SK-N-SH (cell line): ENCODE measurements at regions not wholly inside any gene's neighbourhood (a gene's known extent, or its start where the extent isn't known, plus 50 kb on each side); places are given as distances from the start of the nearest gene placed in this dataset.

Experiments used
- CTCF ChIA-PET: fragments of 300-600, 350-600 bp; formaldehyde crosslinking; extraction: SDS; loops from one replicate; lab custom pipeline; 2021; lab: Yijun Ruan, JAX
- POLR2A ChIA-PET: fragments of 350-600 bp; sonication (Branson Sonifier 250); formaldehyde crosslinking; extraction: SDS; loops from one replicate; lab custom pipeline; 2020; ENCODE audit warnings: antibody characterized with exemption, inconsistent platforms; lab: Yijun Ruan, JAX
- DNase-seq: peaks from one replicate; pipeline ENCODE4 v3.0.0; 2012
- H2AFZ ChIP-seq: fragments of 200-600 bp; sonication (generic); 2 replicates; pipeline ENCODE4 v1.8.1; 2016; ENCODE audit warnings: antibody characterized with exemption, mild to moderate bottlenecking, low read depth
- H3F3A ChIP-seq: fragments of 200-600 bp; sonication (generic); replicated peaks from 2 replicates; pipeline ENCODE3; 2016; ENCODE audit warnings: antibody characterized with exemption, mild to moderate bottlenecking; ENCODE audit not compliant: insufficient read depth
- H3K27ac ChIP-seq, 2 experiments: fragments of 200-500 bp in 1 of 2; fragments of 200-600 bp in 1 of 2; sonication (Bioruptor generic) in 1 of 2; sonication (generic), shearing (Covaris generic) in 1 of 2; 2 replicates each; pipeline versions ENCODE4 v1.5.1 to v1.6.1; 2014 to 2016; ENCODE audit warnings: low read depth in 2 of 2, inconsistent platforms in 1 of 2, low read length in 1 of 2, mild to moderate bottlenecking in 1 of 2, mixed read lengths in 1 of 2
- H3K27me3 ChIP-seq: fragments of 200-600 bp; sonication (generic), shearing (Covaris generic); 2 replicates; pipeline ENCODE4 v1.6.1; 2016; ENCODE audit warnings: mixed run types; ENCODE audit not compliant: insufficient read depth
- H3K36me3 ChIP-seq, 2 experiments: fragments of 200-500 bp in 1 of 2; fragments of 200-600 bp in 1 of 2; sonication (Bioruptor generic) in 1 of 2; sonication (generic) in 1 of 2; replicated peaks in 1 of 2; 2 replicates each; pipeline versions ENCODE3 to v1.5.1; 2014 to 2016; ENCODE audit warnings: low read length in 1 of 2, mild to moderate bottlenecking in 1 of 2; ENCODE audit not compliant: insufficient read depth in 2 of 2, control insufficient read depth in 1 of 2
- H3K4me1 ChIP-seq, 2 experiments: fragments of 200-500 bp in 1 of 2; fragments of 200-600 bp in 1 of 2; sonication (Bioruptor generic) in 1 of 2; sonication (generic), shearing (Covaris generic) in 1 of 2; 2 replicates each; pipeline versions ENCODE4 v1.5.1 to v1.6.1; 2014 to 2016; ENCODE audit warnings: low read depth in 1 of 2, low read length in 1 of 2, mixed run types in 1 of 2; ENCODE audit not compliant: insufficient read depth in 2 of 2, control insufficient read depth in 1 of 2
- H3K4me2 ChIP-seq: fragments of 200-600 bp; sonication (generic), shearing (Covaris generic); 2 replicates; pipeline ENCODE4 v1.6.1; 2017; ENCODE audit warnings: mixed run types
- H3K4me3 ChIP-seq, 2 experiments: fragments of 200-500 bp in 1 of 2; fragments of 200-600 bp in 1 of 2; sonication (Bioruptor generic) in 1 of 2; sonication (generic), shearing (Covaris generic) in 1 of 2; 2 replicates each; pipeline versions ENCODE4 v1.5.1 to v1.8.1; 2014 to 2016; ENCODE audit warnings: low read depth in 2 of 2, inconsistent platforms in 1 of 2, low read length in 1 of 2, mild to moderate bottlenecking in 1 of 2, mixed read lengths in 1 of 2, moderate library complexity in 1 of 2
- H3K79me2 ChIP-seq: fragments of 200-600 bp; sonication (generic); 2 replicates; pipeline ENCODE4 v1.8.1; 2017; ENCODE audit warnings: mild to moderate bottlenecking; ENCODE audit not compliant: insufficient read depth
- H3K9ac ChIP-seq: fragments of 200-600 bp; sonication (generic); 2 replicates; pipeline ENCODE4 v1.6.1; 2017; ENCODE audit warnings: mixed run types
- H3K9me2 ChIP-seq: fragments of 200-600 bp; sonication (generic); 2 replicates; pipeline ENCODE4 v1.6.1; 2017; ENCODE audit warnings: mixed run types
- H3K9me3 ChIP-seq: fragments of 200-600 bp; sonication (generic); 2 replicates; pipeline ENCODE4 v1.6.1; 2017; ENCODE audit warnings: mixed run types, mild to moderate bottlenecking, moderate library complexity
- H4K20me1 ChIP-seq: fragments of 200-600 bp; sonication (generic); 2 replicates; pipeline ENCODE4 v1.6.1; 2017; ENCODE audit warnings: mild to moderate bottlenecking, mixed run types; ENCODE audit not compliant: insufficient read depth
- CHD2 ChIP-seq: fragments of 150-350 bp; IDR thresholded peaks from 2 replicates; pipeline ENCODE4 v1.6.1; 2018; ENCODE audit warnings: low read length; ENCODE audit not compliant: partially characterized antibody
- ELF1 ChIP-seq: IDR thresholded peaks from 2 replicates; pipeline ENCODE4 v1.4.0; 2012
- FOXM1 ChIP-seq: IDR thresholded peaks from 2 replicates; pipeline ENCODE4 v1.4.0; 2012; ENCODE audit warnings: low read depth, mild to moderate bottlenecking
- GABPA ChIP-seq: IDR thresholded peaks from 2 replicates; pipeline ENCODE4 v1.4.0; 2012; ENCODE audit warnings: low read depth, mild to moderate bottlenecking
- MEF2A ChIP-seq: IDR thresholded peaks from 2 replicates; pipeline ENCODE4 v1.4.0; 2012; ENCODE audit warnings: low read depth, borderline replicate concordance
- MXI1 ChIP-seq: IDR thresholded peaks from 2 replicates; pipeline ENCODE4 v1.6.1; 2012; ENCODE audit warnings: mild to moderate bottlenecking, low read depth, low read length, improper control_type of control experiment
- NFIC ChIP-seq: IDR thresholded peaks from 2 replicates; pipeline ENCODE4 v1.4.0; 2012; ENCODE audit warnings: borderline replicate concordance
- NRF1 ChIP-seq: IDR thresholded peaks from 2 replicates; pipeline ENCODE4 v1.6.1; 2012; ENCODE audit warnings: low read depth, mild to moderate bottlenecking, low read length
- RFX5 ChIP-seq: IDR thresholded peaks from 2 replicates; pipeline ENCODE4 v1.6.1; 2012; ENCODE audit warnings: mild to moderate bottlenecking, improper control_type of control experiment, low read length
- SMC3 ChIP-seq: IDR thresholded peaks from 2 replicates; pipeline ENCODE4 v1.6.1; 2012; ENCODE audit warnings: low read depth, low read length, improper control_type of control experiment
- TAF1 ChIP-seq: IDR thresholded peaks from 2 replicates; pipeline ENCODE4 v1.6.1; 2012; ENCODE audit warnings: low read depth, mild to moderate bottlenecking, low read length, moderate library complexity, borderline replicate concordance
- TCF12 ChIP-seq: IDR thresholded peaks from 2 replicates; pipeline ENCODE4 v1.4.0; 2012
- YY1 ChIP-seq: IDR thresholded peaks from 2 replicates; pipeline ENCODE4 v1.4.0; 2012; ENCODE audit warnings: low read depth, mild to moderate bottlenecking
- WGBS: methylation state at CpG from one replicate; pipeline ENCODE4 v1.1.6; 2017; ENCODE audit warnings: low lambda C conversion rate; 5-methylcytosine and 5-hydroxymethylcytosine counted together
- TF ChIP-seq, protein P1 (sequence below): fragments of 150-350 bp; IDR thresholded peaks from 2 replicates; pipeline ENCODE4 v1.6.1; 2017; ENCODE audit warnings: antibody characterized with exemption, low read length, low read depth, borderline replicate concordance
- TF ChIP-seq, protein P2 (sequence below): IDR thresholded peaks from 2 replicates; pipeline ENCODE4; 2012
- TF ChIP-seq, protein P3 (sequence below): IDR thresholded peaks from 2 replicates; pipeline ENCODE4 v1.4.0; 2012; ENCODE audit warnings: low read depth, borderline replicate concordance
- TF ChIP-seq, protein P4 (sequence below): IDR thresholded peaks from 2 replicates; pipeline ENCODE4 v1.6.1; 2012; ENCODE audit warnings: mild to moderate bottlenecking, low read depth, low read length, moderate library complexity

DNA sequence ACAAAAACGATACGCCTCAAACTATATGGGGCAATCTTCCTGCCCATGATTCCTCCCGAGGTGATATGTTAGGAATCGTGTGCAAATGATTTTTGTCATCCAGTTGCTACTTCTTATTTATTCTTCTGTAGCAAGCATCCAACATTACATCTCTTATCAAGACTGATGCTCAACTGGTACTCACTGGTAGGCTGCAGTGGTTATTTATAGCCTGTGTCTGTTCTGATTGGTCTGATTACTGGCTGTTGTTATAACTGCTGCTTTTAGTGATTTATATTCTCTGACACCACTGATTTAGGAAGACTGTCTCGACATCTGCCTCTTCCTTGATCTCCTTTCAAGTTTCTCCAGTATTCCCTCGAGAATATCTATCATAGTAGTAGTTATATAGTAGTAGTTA, 165.8 kb downstream of the LARP7 start (continued):
- TF ChIP-seq, protein P1, sequence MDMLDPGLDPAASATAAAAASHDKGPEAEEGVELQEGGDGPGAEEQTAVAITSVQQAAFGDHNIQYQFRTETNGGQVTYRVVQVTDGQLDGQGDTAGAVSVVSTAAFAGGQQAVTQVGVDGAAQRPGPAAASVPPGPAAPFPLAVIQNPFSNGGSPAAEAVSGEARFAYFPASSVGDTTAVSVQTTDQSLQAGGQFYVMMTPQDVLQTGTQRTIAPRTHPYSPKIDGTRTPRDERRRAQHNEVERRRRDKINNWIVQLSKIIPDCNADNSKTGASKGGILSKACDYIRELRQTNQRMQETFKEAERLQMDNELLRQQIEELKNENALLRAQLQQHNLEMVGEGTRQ = no peak
- no peak for TF ChIP-seq TCF12
- TF ChIP-seq YY1 = no peak
- TF ChIP-seq SMC3 = no peak
- TF ChIP-seq RFX5 = no peak
- no peak for TF ChIP-seq NRF1
- TF ChIP-seq, protein P2, sequence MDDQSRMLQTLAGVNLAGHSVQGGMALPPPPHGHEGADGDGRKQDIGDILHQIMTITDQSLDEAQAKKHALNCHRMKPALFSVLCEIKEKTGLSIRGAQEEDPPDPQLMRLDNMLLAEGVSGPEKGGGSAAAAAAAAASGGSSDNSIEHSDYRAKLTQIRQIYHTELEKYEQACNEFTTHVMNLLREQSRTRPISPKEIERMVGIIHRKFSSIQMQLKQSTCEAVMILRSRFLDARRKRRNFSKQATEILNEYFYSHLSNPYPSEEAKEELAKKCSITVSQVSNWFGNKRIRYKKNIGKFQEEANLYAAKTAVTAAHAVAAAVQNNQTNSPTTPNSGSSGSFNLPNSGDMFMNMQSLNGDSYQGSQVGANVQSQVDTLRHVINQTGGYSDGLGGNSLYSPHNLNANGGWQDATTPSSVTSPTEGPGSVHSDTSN = no peak
- TF ChIP-seq FOXM1 = no peak

DNA sequence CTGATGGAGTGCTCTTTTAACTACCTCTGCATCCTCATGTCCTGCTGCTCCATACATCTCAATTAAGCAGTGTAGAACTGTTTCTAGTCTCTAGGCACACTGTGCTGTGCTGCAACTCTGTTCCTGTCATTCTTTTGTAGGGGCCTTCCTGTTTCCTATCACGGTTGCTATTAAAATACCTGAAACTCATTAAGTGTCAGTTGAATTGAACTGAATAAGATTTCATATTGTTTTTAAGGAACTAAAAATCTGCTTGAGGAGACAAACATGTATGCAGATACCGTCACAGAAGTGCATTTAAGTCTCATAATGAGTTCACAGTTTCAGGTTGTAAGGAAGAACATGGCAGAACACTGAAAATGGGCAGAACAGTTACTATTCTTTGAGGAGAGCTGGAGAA, 170.1 kb downstream of the LARP7 start:
- no peaks in the 10 kb centered on the region for H3F3A ChIP-seq
- WGBS = 85% methylated on average over 2 of the region's 2 CpGs
- H3K27ac ChIP-seq = no peak overlapping the region
- no peak for DNase-seq
- H3K9me2 ChIP-seq = no peaks in the 10 kb centered on the region
- no peaks in the 10 kb centered on the region for H3K36me3 ChIP-seq
- ChIA-PET CTCF (no interaction called here), POLR2A (no interaction called here)
- no peak overlapping the region for H3K9ac ChIP-seq
- no peak for TF ChIP-seq GABPA
- TF ChIP-seq MEF2A = no peak
- no peak for TF ChIP-seq CHD2
- TF ChIP-seq MXI1 = no peak
- TF ChIP-seq, protein P3, sequence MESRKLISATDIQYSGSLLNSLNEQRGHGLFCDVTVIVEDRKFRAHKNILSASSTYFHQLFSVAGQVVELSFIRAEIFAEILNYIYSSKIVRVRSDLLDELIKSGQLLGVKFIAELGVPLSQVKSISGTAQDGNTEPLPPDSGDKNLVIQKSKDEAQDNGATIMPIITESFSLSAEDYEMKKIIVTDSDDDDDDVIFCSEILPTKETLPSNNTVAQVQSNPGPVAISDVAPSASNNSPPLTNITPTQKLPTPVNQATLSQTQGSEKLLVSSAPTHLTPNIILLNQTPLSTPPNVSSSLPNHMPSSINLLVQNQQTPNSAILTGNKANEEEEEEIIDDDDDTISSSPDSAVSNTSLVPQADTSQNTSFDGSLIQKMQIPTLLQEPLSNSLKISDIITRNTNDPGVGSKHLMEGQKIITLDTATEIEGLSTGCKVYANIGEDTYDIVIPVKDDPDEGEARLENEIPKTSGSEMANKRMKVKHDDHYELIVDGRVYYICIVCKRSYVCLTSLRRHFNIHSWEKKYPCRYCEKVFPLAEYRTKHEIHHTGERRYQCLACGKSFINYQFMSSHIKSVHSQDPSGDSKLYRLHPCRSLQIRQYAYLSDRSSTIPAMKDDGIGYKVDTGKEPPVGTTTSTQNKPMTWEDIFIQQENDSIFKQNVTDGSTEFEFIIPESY = no peak
- H3K4me1 ChIP-seq = no peaks in the 10 kb centered on the region
- no peaks in the 10 kb centered on the region for H3K27me3 ChIP-seq
- H2AFZ ChIP-seq = no peak overlapping the region
- H3K4me3 ChIP-seq = no peak overlapping the region
- H4K20me1 ChIP-seq = no peaks in the 10 kb centered on the region
- H3K4me2 ChIP-seq = no peak overlapping the region
- H3K9me3 ChIP-seq = no peaks in the 10 kb centered on the region
- no peaks in the 10 kb centered on the region for H3K79me2 ChIP-seq

DNA sequence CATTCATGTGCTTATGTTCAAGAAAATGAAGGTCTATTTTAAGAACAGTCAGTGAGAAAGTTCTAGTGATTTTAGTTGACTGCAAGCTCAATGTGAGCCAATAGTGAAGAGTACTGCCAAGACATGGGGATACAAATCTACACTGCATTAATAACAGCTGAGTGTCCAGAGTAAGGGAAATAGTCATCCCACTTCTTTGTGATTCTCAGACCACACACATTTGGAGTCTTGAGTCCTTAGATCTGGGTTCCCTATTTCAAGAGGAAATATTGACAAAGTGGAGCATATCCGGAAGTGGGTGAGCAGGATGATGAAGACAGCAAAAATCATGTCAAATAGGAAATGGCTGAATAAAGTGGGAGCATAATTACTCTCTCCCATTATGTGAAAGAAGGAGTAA, 171.1 kb downstream of the LARP7 start:
- POLR2A ChIA-PET = no interaction called here
- no peak for DNase-seq
- Histone ChIP-seq H3F3A (no peaks in the 10 kb centered on the region), H3K9me2 (no peaks in the 10 kb centered on the region), H3K9ac (no peak overlapping the region), H3K79me2 (no peaks in the 10 kb centered on the region)
- TF ChIP-seq, protein P4, sequence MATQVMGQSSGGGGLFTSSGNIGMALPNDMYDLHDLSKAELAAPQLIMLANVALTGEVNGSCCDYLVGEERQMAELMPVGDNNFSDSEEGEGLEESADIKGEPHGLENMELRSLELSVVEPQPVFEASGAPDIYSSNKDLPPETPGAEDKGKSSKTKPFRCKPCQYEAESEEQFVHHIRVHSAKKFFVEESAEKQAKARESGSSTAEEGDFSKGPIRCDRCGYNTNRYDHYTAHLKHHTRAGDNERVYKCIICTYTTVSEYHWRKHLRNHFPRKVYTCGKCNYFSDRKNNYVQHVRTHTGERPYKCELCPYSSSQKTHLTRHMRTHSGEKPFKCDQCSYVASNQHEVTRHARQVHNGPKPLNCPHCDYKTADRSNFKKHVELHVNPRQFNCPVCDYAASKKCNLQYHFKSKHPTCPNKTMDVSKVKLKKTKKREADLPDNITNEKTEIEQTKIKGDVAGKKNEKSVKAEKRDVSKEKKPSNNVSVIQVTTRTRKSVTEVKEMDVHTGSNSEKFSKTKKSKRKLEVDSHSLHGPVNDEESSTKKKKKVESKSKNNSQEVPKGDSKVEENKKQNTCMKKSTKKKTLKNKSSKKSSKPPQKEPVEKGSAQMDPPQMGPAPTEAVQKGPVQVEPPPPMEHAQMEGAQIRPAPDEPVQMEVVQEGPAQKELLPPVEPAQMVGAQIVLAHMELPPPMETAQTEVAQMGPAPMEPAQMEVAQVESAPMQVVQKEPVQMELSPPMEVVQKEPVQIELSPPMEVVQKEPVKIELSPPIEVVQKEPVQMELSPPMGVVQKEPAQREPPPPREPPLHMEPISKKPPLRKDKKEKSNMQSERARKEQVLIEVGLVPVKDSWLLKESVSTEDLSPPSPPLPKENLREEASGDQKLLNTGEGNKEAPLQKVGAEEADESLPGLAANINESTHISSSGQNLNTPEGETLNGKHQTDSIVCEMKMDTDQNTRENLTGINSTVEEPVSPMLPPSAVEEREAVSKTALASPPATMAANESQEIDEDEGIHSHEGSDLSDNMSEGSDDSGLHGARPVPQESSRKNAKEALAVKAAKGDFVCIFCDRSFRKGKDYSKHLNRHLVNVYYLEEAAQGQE = no peak
- TF ChIP-seq NFIC = no peak
- TF ChIP-seq, protein P2 = no peak
- no peak for TF ChIP-seq ELF1
- TF ChIP-seq TAF1 = no peak
- TF ChIP-seq, all 33 proteins: peak for 0
- no peaks in the 10 kb centered on the region for H3K4me1 ChIP-seq
- H3K36me3 ChIP-seq = no peaks in the 10 kb centered on the region
- no peaks in the 10 kb centered on the region for H3K9me3 ChIP-seq
- 85% methylated on average over 1 of the region's 1 CpG for WGBS
- H2AFZ ChIP-seq = no peak overlapping the region
- no peak overlapping the region for H3K4me3 ChIP-seq
- no peaks in the 10 kb centered on the region for H4K20me1 ChIP-seq
- H3K27ac ChIP-seq = no peak overlapping the region
- H3K27me3 ChIP-seq = no peaks in the 10 kb centered on the region
- CTCF ChIA-PET = no interaction called here
- no peak overlapping the region for H3K4me2 ChIP-seq
